ES-I3 (cell line): ENCODE measurements at regions not wholly inside any gene's neighbourhood (a gene's known extent, or its start where the extent isn't known, plus 50 kb on each side); places are given as distances from the start of the nearest gene placed in this dataset.

Source experiments
- H3K36me3 ChIP-seq: 2 replicates; pipeline ENCODE4 v1.6.1; 2013; ENCODE audit warnings: mild to moderate bottlenecking, low read length, control low read depth, moderate library complexity; ENCODE audit not compliant: insufficient read depth
- H3K4me1 ChIP-seq: 2 replicates; pipeline ENCODE4 v1.6.1; 2013; ENCODE audit warnings: mild to moderate bottlenecking, control low read depth, low read length; ENCODE audit not compliant: insufficient read depth
- H3K9ac ChIP-seq: 2 replicates; pipeline ENCODE4 v1.6.1; 2013; ENCODE audit warnings: low read depth, mild to moderate bottlenecking, low read length, moderate library complexity
- H3K9me3 ChIP-seq: 2 replicates; pipeline ENCODE4 v1.6.1; 2013; ENCODE audit warnings: mild to moderate bottlenecking, low read length, moderate library complexity; ENCODE audit not compliant: control insufficient read depth, insufficient read depth

GRCh38 chr5:6905883-6906282 is 192.7 kb downstream of the TENT4A start:
- H3K9me3 ChIP-seq: no peaks in the 10 kb centered on the region
- no peak overlapping the region for H3K9ac ChIP-seq
- no peaks in the 10 kb centered on the region for H3K36me3 ChIP-seq
- peaks cover 3% of the 10 kb centered on the region; the same call in 1 of the 2 replicates for H3K4me1 ChIP-seq

- Histone ChIP-seq H3K9me3 (no peaks in the 10 kb centered on the region), H3K36me3 (no peaks in the 10 kb centered on the region), H3K9ac (no peak overlapping the region)
Measured at GRCh38 chr5:6907320-6907918, 194.2 kb downstream of the TENT4A start.

GRCh38 chr5:6909901-6910300 is 196.7 kb downstream of the TENT4A start:
- Histone ChIP-seq H3K4me1 (no peaks in the 10 kb centered on the region), H3K36me3 (no peaks in the 10 kb centered on the region), H3K9me3 (no peaks in the 10 kb centered on the region), H3K9ac (no peak overlapping the region)

More at GRCh38 chr5:6907320-6907918, 194.2 kb downstream of the TENT4A start:
- no peaks in the 10 kb centered on the region for H3K4me1 ChIP-seq

GRCh38 chr5:6910950-6911349 is 197.7 kb downstream of the TENT4A start:
- Histone ChIP-seq H3K9ac (no peak overlapping the region), H3K4me1 (no peaks in the 10 kb centered on the region), H3K9me3 (no peaks in the 10 kb centered on the region), H3K36me3 (no peaks in the 10 kb centered on the region)

- Histone ChIP-seq H3K9me3 (no peaks in the 10 kb centered on the region), H3K9ac (no peak overlapping the region), H3K36me3 (no peaks in the 10 kb centered on the region), H3K4me1 (no peaks in the 10 kb centered on the region)
Measured at GRCh38 chr5:6914347-6914746, 201.1 kb downstream of the TENT4A start.

GRCh38 chr5:6915574-6915973 is 202.3 kb downstream of the TENT4A start:
- Histone ChIP-seq H3K36me3 (no peaks in the 10 kb centered on the region), H3K9me3 (no peaks in the 10 kb centered on the region), H3K4me1 (no peaks in the 10 kb centered on the region), H3K9ac (no peak overlapping the region)

- Histone ChIP-seq H3K4me1 (no peaks in the 10 kb centered on the region), H3K9ac (no peak overlapping the region), H3K9me3 (no peaks in the 10 kb centered on the region; the same call in 1 of the 2 replicates), H3K36me3 (no peaks in the 10 kb centered on the region)
Measured at GRCh38 chr5:6918255-6918654, 205.0 kb downstream of the TENT4A start.

- H3K4me1 ChIP-seq: no peaks in the 10 kb centered on the region
- H3K9ac ChIP-seq: no peak overlapping the region
Measured at GRCh38 chr5:6920628-6921256, 207.5 kb downstream of the TENT4A start.

GRCh38 chr5:6926491-6927038 is 213.3 kb downstream of the TENT4A start:
- no peaks in the 10 kb centered on the region for H3K9me3 ChIP-seq
- H3K36me3 ChIP-seq: no peaks in the 10 kb centered on the region
- H3K9ac ChIP-seq: no peak overlapping the region
- H3K4me1 ChIP-seq: no peaks in the 10 kb centered on the region

More at GRCh38 chr5:6920628-6921256, 207.5 kb downstream of the TENT4A start:
- H3K36me3 ChIP-seq: no peaks in the 10 kb centered on the region
- H3K9me3 ChIP-seq: no peaks in the 10 kb centered on the region; the same call in 1 of the 2 replicates

GRCh38 chr5:6936031-6936430 is 222.8 kb downstream of the TENT4A start:
- H3K36me3 ChIP-seq: no peaks in the 10 kb centered on the region
- H3K4me1 ChIP-seq: no peaks in the 10 kb centered on the region
- H3K9me3 ChIP-seq: no peaks in the 10 kb centered on the region
- no peak overlapping the region for H3K9ac ChIP-seq

GRCh38 chr5:6937677-6938076 is 224.4 kb downstream of the TENT4A start:
- H3K4me1 ChIP-seq: no peaks in the 10 kb centered on the region
- no peaks in the 10 kb centered on the region for H3K36me3 ChIP-seq
- H3K9ac ChIP-seq: no peak overlapping the region
- no peaks in the 10 kb centered on the region for H3K9me3 ChIP-seq

GRCh38 chr5:6941631-6942030 is 228.4 kb downstream of the TENT4A start:
- Histone ChIP-seq H3K9ac (no peak overlapping the region), H3K9me3 (no peaks in the 10 kb centered on the region), H3K4me1 (no peaks in the 10 kb centered on the region), H3K36me3 (no peaks in the 10 kb centered on the region)

- Histone ChIP-seq H3K4me1 (no peaks in the 10 kb centered on the region), H3K36me3 (no peaks in the 10 kb centered on the region), H3K9me3 (no peaks in the 10 kb centered on the region), H3K9ac (no peak overlapping the region)
Measured at GRCh38 chr5:6943197-6944112, 230.2 kb downstream of the TENT4A start.

GRCh38 chr5:6948562-6948961 is 235.3 kb downstream of the TENT4A start:
- Histone ChIP-seq H3K4me1 (no peaks in the 10 kb centered on the region), H3K9me3 (no peaks in the 10 kb centered on the region)

More at GRCh38 chr5:6948562-6948961, 235.3 kb downstream of the TENT4A start:
- H3K36me3 ChIP-seq: no peaks in the 10 kb centered on the region
- H3K9ac ChIP-seq: no peak overlapping the region
